Astrocyte of the spinal cord (primary cell): ENCODE measurements at regions not wholly inside any gene's neighbourhood (a gene's known extent, or its start where the extent isn't known, plus 50 kb on each side); places are given as distances from the start of the nearest gene placed in this dataset.

Experiments used
- DNase-seq: peaks from one replicate; pipeline ENCODE4 v3.0.0; 2011; ENCODE audit warnings: low read depth, low spot score
- H3K4me3 ChIP-seq: 2 replicates; pipeline ENCODE4 v1.5.1; 2011; ENCODE audit warnings: low read depth, mild to moderate bottlenecking, low read length, moderate library complexity
- CTCF ChIP-seq: IDR thresholded peaks from 2 replicates; pipeline ENCODE4 v1.5.1; 2012; ENCODE audit warnings: low read depth, mild to moderate bottlenecking, low read length, inconsistent platforms
- in situ Hi-C: cut with HindIII; loops from 2 replicates; pipeline ENCODE4 v1.10.0; 2017; ENCODE audit warnings: low sequenced_read_pairs

GRCh38 chr5:58279259-58279658 is 180.6 kb downstream of the PLK2 start:
- no peak overlapping the region for H3K4me3 ChIP-seq
- no peak for TF ChIP-seq CTCF
- in situ Hi-C loops, result no loop called here
- DNase-seq, result no peak

GRCh38 chr5:58276431-58276830 is 183.5 kb downstream of the PLK2 start:
- no peak for DNase-seq
- in situ Hi-C loops, result no loop called here
- TF ChIP-seq CTCF, result no peak

GRCh38 chr5:58275516-58275915 is 184.4 kb downstream of the PLK2 start:
- no peak for TF ChIP-seq CTCF
- no peak for DNase-seq
- no peak overlapping the region for H3K4me3 ChIP-seq
- in situ Hi-C loops, result no loop called here

More at GRCh38 chr5:58276431-58276830, 183.5 kb downstream of the PLK2 start:
- no peak overlapping the region for H3K4me3 ChIP-seq

GRCh38 chr5:58274191-58274590 is 185.7 kb downstream of the PLK2 start:
- no peak for TF ChIP-seq CTCF
- in situ Hi-C loops, result no loop called here
- no peak for DNase-seq
- no peak overlapping the region for H3K4me3 ChIP-seq

GRCh38 chr5:58273711-58274110 is 186.2 kb downstream of the PLK2 start:
- in situ Hi-C loops, result no loop called here
- no peak for TF ChIP-seq CTCF
- no peak for DNase-seq
- H3K4me3 ChIP-seq, result no peak overlapping the region

GRCh38 chr5:58268268-58268667 is 191.6 kb downstream of the PLK2 start:
- no peak for DNase-seq
- in situ Hi-C loops, result no loop called here
- no peak overlapping the region for H3K4me3 ChIP-seq
- no peak for TF ChIP-seq CTCF

GRCh38 chr5:58266402-58266801 is 193.5 kb downstream of the PLK2 start:
- DNase-seq, result peak; percentile 49
- in situ Hi-C loops, result no loop called here
- H3K4me3 ChIP-seq, result no peak overlapping the region
- TF ChIP-seq CTCF, result no peak
